KMS-11 (cell line): ENCODE measurements at regions not wholly inside any gene's neighbourhood (a gene's known extent, or its start where the extent isn't known, plus 50 kb on each side); places are given as distances from the start of the nearest gene placed in this dataset.

Experiments
- H2AFZ ChIP-seq: fragments of 200-600 bp; sonication (generic); 2 replicates; pipeline ENCODE4 v1.6.1; 2016; ENCODE audit warnings: antibody characterized with exemption, mixed run types, low read depth
- H3K27ac ChIP-seq: fragments of 200-600 bp; sonication (generic); 2 replicates; pipeline ENCODE4 v1.6.1; 2016; ENCODE audit warnings: mild to moderate bottlenecking, mixed run types
- H3K27me3 ChIP-seq: fragments of 200-600 bp; sonication (generic); 2 replicates; pipeline ENCODE4 v1.6.1; 2017; ENCODE audit warnings: mild to moderate bottlenecking, low read depth, mixed run types, moderate library complexity; ENCODE audit not compliant: insufficient read depth
- H3K36me3 ChIP-seq: fragments of 200-600 bp; sonication (generic); 2 replicates; pipeline ENCODE4 v1.6.1; 2017; ENCODE audit warnings: mild to moderate bottlenecking, mixed run types; ENCODE audit not compliant: insufficient read depth
- H3K4me1 ChIP-seq: fragments of 200-600 bp; sonication (generic); 2 replicates; pipeline ENCODE4 v1.6.1; 2016; ENCODE audit warnings: mild to moderate bottlenecking, low read depth, mixed run types; ENCODE audit not compliant: poor library complexity, severe bottlenecking
- H3K4me2 ChIP-seq: fragments of 200-600 bp; sonication (generic); 2 replicates; pipeline ENCODE4 v1.7.0; 2016; ENCODE audit warnings: mild to moderate bottlenecking, mixed run types
- H3K4me3 ChIP-seq: fragments of 200-600 bp; sonication (generic); IDR thresholded peaks from 2 replicates; pipeline ENCODE4 v1.6.1; 2017; ENCODE audit warnings: low read depth, low read length, mixed read lengths; ENCODE audit not compliant: insufficient read depth
- H3K79me2 ChIP-seq: fragments of 200-600 bp; sonication (generic); 2 replicates; pipeline ENCODE4 v1.6.1; 2016; ENCODE audit warnings: low read depth, mixed run types; ENCODE audit not compliant: insufficient read depth
- H3K9ac ChIP-seq: fragments of 200-600 bp; sonication (generic); 2 replicates; pipeline ENCODE4 v1.6.1; 2016; ENCODE audit warnings: mild to moderate bottlenecking, mixed run types
- H4K20me1 ChIP-seq: fragments of 200-600 bp; sonication (generic); 2 replicates; pipeline ENCODE4 v1.6.1; 2016; ENCODE audit warnings: mild to moderate bottlenecking, mixed run types; ENCODE audit not compliant: insufficient read depth
- TF ChIP-seq, protein P1 (sequence below): fragments of 200-600 bp; sonication (generic); conservative IDR thresholded peaks from 2 replicates; pipeline ENCODE4 v1.6.1; 2017; ENCODE audit warnings: low read depth, mild to moderate bottlenecking, antibody characterized with exemption, low read length, moderate library complexity, mixed read lengths

DNA sequence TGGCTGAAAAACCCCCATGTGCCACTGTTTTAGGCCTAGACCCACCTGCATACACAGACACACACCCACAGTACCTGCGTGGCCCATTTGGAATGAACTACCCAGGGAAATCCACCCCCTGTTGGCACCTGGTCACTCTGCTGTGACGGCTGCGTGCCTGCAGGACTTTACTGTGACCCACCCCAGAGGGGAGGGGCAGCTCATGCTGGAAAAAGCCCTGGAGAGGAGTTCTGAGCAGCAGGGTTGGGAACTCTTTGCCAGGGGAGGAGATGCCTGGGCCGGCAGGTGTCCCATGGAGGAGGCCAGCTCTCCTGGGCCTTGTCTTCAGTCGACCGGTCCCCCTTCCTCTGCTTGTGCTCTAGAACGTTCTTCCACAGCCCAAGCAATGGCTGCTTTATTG, 87.3 kb upstream of the CSF3R start:
- H3K4me3 ChIP-seq = no peak overlapping the region
- no peaks in the 10 kb centered on the region for H3K4me1 ChIP-seq
- TF ChIP-seq, protein P1, sequence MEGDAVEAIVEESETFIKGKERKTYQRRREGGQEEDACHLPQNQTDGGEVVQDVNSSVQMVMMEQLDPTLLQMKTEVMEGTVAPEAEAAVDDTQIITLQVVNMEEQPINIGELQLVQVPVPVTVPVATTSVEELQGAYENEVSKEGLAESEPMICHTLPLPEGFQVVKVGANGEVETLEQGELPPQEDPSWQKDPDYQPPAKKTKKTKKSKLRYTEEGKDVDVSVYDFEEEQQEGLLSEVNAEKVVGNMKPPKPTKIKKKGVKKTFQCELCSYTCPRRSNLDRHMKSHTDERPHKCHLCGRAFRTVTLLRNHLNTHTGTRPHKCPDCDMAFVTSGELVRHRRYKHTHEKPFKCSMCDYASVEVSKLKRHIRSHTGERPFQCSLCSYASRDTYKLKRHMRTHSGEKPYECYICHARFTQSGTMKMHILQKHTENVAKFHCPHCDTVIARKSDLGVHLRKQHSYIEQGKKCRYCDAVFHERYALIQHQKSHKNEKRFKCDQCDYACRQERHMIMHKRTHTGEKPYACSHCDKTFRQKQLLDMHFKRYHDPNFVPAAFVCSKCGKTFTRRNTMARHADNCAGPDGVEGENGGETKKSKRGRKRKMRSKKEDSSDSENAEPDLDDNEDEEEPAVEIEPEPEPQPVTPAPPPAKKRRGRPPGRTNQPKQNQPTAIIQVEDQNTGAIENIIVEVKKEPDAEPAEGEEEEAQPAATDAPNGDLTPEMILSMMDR = no peak
- no peaks in the 10 kb centered on the region for H4K20me1 ChIP-seq
- no peaks in the 10 kb centered on the region for H3K79me2 ChIP-seq
- no peak overlapping the region for H3K4me2 ChIP-seq
- H3K27me3 ChIP-seq = peaks cover 47% of the 10 kb centered on the region; the same call in 1 of the 2 replicates
- H3K27ac ChIP-seq = no peak overlapping the region
- no peak overlapping the region for H2AFZ ChIP-seq
- no peak overlapping the region for H3K9ac ChIP-seq
- H3K36me3 ChIP-seq = no peaks in the 10 kb centered on the region

GRCh38 chr1:36567601-36568341, 85.1 kb upstream of the CSF3R start:
- Histone ChIP-seq H3K4me2 (no peak overlapping the region), H3K4me1 (no peaks in the 10 kb centered on the region), H3K36me3 (no peaks in the 10 kb centered on the region), H3K9ac (no peak overlapping the region), H2AFZ (no peak overlapping the region), H3K27ac (no peak overlapping the region), H3K27me3 (peaks cover 48% of the 10 kb centered on the region), H3K79me2 (no peaks in the 10 kb centered on the region), H3K4me3 (no peak overlapping the region), H4K20me1 (no peaks in the 10 kb centered on the region)
- TF ChIP-seq, protein P1 = no peak

DNA sequence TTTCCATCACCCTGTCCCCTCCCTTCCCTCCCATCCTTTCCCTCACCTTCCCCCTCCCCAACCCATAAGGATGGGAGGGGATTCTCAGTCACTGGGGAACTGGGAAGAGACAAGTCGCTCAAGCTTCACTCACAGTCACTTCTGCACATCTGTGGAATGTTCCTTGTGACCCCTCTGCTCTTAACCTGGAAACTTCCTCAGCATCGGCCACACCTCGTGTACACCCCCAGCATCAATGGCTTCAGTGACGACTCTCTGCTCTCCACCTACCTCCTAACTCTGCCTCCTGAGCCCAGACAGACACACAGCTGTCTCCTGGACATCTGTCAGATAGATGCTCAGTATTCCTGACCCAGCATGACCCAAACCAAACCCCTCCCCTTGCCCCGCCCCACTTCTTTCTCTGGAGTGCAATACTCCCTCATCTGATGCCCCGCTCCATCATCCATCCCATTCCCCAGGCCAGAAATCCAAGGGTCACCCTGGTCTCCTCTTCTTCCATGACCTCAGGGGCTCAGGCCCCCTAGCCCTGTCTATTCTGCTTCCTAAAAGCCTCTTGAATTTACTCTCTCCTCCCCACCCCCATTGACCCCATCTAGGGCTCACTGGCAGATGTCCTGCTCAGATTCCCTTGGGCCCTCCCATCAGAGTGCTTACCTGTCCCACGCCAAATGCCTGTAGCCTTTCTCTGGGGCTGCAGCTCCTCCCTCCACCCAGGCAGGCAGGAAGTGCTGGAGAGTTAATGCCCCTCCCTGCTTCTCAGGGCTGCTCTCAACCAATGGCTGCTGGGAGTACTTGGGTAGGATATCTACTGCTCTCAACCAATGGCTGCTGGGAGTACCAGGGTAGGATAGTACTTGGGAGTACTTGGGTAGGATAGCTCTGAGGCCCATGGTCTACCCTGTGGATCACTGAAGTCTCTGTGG, 83.1 kb upstream of the CSF3R start:
- no peaks in the 10 kb centered on the region for H3K79me2 ChIP-seq
- no peaks in the 10 kb centered on the region for H4K20me1 ChIP-seq
- no peak overlapping the region for H3K4me2 ChIP-seq
- TF ChIP-seq, protein P1 = no peak
- H3K27me3 ChIP-seq = peaks cover 53% of the 10 kb centered on the region
- H2AFZ ChIP-seq = no peak overlapping the region
- no peak overlapping the region for H3K4me3 ChIP-seq
- no peaks in the 10 kb centered on the region for H3K4me1 ChIP-seq
- H3K27ac ChIP-seq = no peak overlapping the region
- no peaks in the 10 kb centered on the region for H3K36me3 ChIP-seq
- no peak overlapping the region for H3K9ac ChIP-seq

GRCh38 chr1:36562181-36562685, 79.5 kb upstream of the CSF3R start:
- Histone ChIP-seq H3K4me2 (no peak overlapping the region), H3K4me3 (no peak overlapping the region), H2AFZ (no peak overlapping the region), H3K27me3 (peaks cover 60% of the 10 kb centered on the region), H3K36me3 (no peaks in the 10 kb centered on the region), H4K20me1 (no peaks in the 10 kb centered on the region), H3K27ac (no peak overlapping the region), H3K9ac (no peak overlapping the region), H3K79me2 (no peaks in the 10 kb centered on the region), H3K4me1 (no peaks in the 10 kb centered on the region)
- TF ChIP-seq, protein P1 = no peak
